HepG2 (cell line): ENCODE measurements at regions not wholly inside any gene's neighbourhood (a gene's known extent, or its start where the extent isn't known, plus 50 kb on each side); places are given as distances from the start of the nearest gene placed in this dataset.

Source experiments
- ATAC-seq: fragments of 200-7000 bp; cut with Tn5 transposase; 3 replicates; pipeline ENCODE4 v1.9.1; 2020; ENCODE audit warnings: mild to moderate bottlenecking, moderate library complexity
- BruUV-seq: library from RNA; stranded (reverse); fragments of 400-500 nt; replicated peaks from 2 replicates; lab custom pipeline; 2021; lab: Mats Ljungman, UMichigan
- CTCF ChIA-PET: fragments of 300-600 bp; formaldehyde crosslinking; extraction: SDS; loops from one replicate; lab custom pipeline; 2021; ENCODE audit warnings: low total read pairs, inconsistent platforms, low intra/inter-chr PET ratio; lab: Yijun Ruan, JAX
- POLR2A ChIA-PET: fragments of 350-600 bp; sonication (Branson Sonifier 250); formaldehyde crosslinking; loops from one replicate; lab custom pipeline; 2020; ENCODE audit warnings: antibody characterized with exemption, inconsistent platforms; lab: Yijun Ruan, JAX
- DNase-seq: peaks from one replicate; pipeline ENCODE4 v3.0.0-alpha.2; 2015; ENCODE audit warnings: low spot score
- FAIRE-seq: peaks from 3 replicates; lab custom pipeline; 2011; peaks lifted over from hg19 to GRCh38; lab: Jason Lieb, UNC
- H2AFZ ChIP-seq: one replicate; pipeline ENCODE4 v1.6.1; 2011; ENCODE audit warnings: low read length, inconsistent platforms
- H3K27ac ChIP-seq: fragments of 300-600 bp; 3 replicates; pipeline ENCODE4 v1.8.0; 2011; ENCODE audit warnings: mixed run types, mild to moderate bottlenecking, mixed read lengths, low read length, inconsistent platforms; ENCODE audit not compliant: insufficient read depth; ENCODE audit errors: extremely low read length
- H3K27me3 ChIP-seq, 2 experiments: fragments of 200-600 bp in 1 of 2; 2 replicates in 1 of 2; 3 replicates in 1 of 2; pipeline versions ENCODE4 v1.6.0 to v1.8.0; 2011; ENCODE audit warnings: low read length in 2 of 2, mild to moderate bottlenecking in 2 of 2, moderate library complexity in 2 of 2, inconsistent platforms in 1 of 2; ENCODE audit not compliant: insufficient read depth in 2 of 2, control insufficient read depth in 1 of 2
- H3K36me3 ChIP-seq, 2 experiments: fragments of 200-600 bp in 1 of 2; replicated peaks in 1 of 2; 2 replicates in 1 of 2; 3 replicates in 1 of 2; pipeline versions ENCODE4 v1.5.1 to v1.8.0; 2011; ENCODE audit warnings: low read length in 2 of 2, inconsistent platforms in 1 of 2; ENCODE audit not compliant: insufficient read depth in 2 of 2, control insufficient read depth in 1 of 2
- H3K4me1 ChIP-seq: 2 replicates; pipeline ENCODE4 v1.5.1; 2012; ENCODE audit warnings: low read length, inconsistent platforms; ENCODE audit not compliant: insufficient read depth
- H3K4me2 ChIP-seq: 2 replicates; pipeline ENCODE4 v1.6.0; 2011; ENCODE audit warnings: low read depth, low read length, inconsistent platforms
- H3K4me3 ChIP-seq, 3 experiments: fragments of 200-600 bp in 1 of 3; sonication (generic), shearing (Covaris generic) in 1 of 3; replicated peaks in 1 of 3; 2 replicates each; pipeline ENCODE4 v1.5.1; 2011 to 2016; ENCODE audit warnings: low read length in 3 of 3, inconsistent platforms in 2 of 3, low read depth in 2 of 3, mild to moderate bottlenecking in 2 of 3, control low read depth in 1 of 3, mixed read lengths in 1 of 3; ENCODE audit not compliant: insufficient read depth in 1 of 3
- H3K79me2 ChIP-seq: one replicate; pipeline ENCODE4 v1.6.1; 2011; ENCODE audit warnings: low read length, inconsistent platforms; ENCODE audit not compliant: insufficient read depth
- H3K9ac ChIP-seq: 2 replicates; pipeline ENCODE4 v1.6.0; 2011; ENCODE audit warnings: mild to moderate bottlenecking, low read depth, low read length, inconsistent platforms; ENCODE audit not compliant: insufficient read depth
- H3K9me3 ChIP-seq: 2 replicates; pipeline ENCODE4 v1.5.1; 2012; ENCODE audit warnings: mild to moderate bottlenecking, low read length
- H4K20me1 ChIP-seq: 2 replicates; pipeline ENCODE4 v1.6.0; 2011; ENCODE audit warnings: inconsistent platforms, mild to moderate bottlenecking, low read length, moderate library complexity; ENCODE audit not compliant: insufficient read depth
- CSRNP2 ChIP-seq: sonication (generic); formaldehyde crosslinking; conservative IDR thresholded peaks from 2 replicates; pipeline ENCODE4 v1.8.0; 2022; ENCODE audit warnings: low read depth, missing genetic modification reagents
- HMGXB4 ChIP-seq, 2 experiments: sonication (generic) in 1 of 2; formaldehyde crosslinking in 1 of 2; IDR thresholded peaks; 2 replicates each; pipeline versions ENCODE4 v1.4.0 to v1.6.1; 2018 to 2020; ENCODE audit warnings: missing genetic modification reagents in 2 of 2, borderline replicate concordance in 1 of 2, low read depth in 1 of 2, mild to moderate bottlenecking in 1 of 2, missing biosample characterization in 1 of 2
- LRRFIP1 ChIP-seq: sonication (generic); formaldehyde crosslinking; conservative IDR thresholded peaks from 2 replicates; pipeline ENCODE4 v1.4.0; 2020; ENCODE audit warnings: missing genetic modification reagents
- RARA ChIP-seq: IDR thresholded peaks from 2 replicates; pipeline ENCODE4 v1.6.1; 2016; ENCODE audit warnings: missing genetic modification reagents, missing compliant biosample characterization
- TFDP1 ChIP-seq: IDR thresholded peaks from 2 replicates; pipeline ENCODE4 v1.6.1; 2016; ENCODE audit warnings: missing compliant biosample characterization, missing genetic modification reagents, borderline replicate concordance
- TRIM24 ChIP-seq: sonication (generic); formaldehyde crosslinking; IDR thresholded peaks from 2 replicates; pipeline ENCODE4 v1.8.0; 2022; ENCODE audit warnings: mild to moderate bottlenecking, missing genetic modification reagents
- ZNF562 ChIP-seq: sonication (generic); formaldehyde crosslinking; IDR thresholded peaks from 2 replicates; pipeline ENCODE4 v1.8.0; 2022; ENCODE audit warnings: missing genetic modification reagents, borderline replicate concordance
- ZNF737 ChIP-seq: sonication (generic); formaldehyde crosslinking; IDR thresholded peaks from 2 replicates; pipeline ENCODE4 v1.5.0; 2020; ENCODE audit warnings: missing genetic modification reagents, mild to moderate bottlenecking, borderline replicate concordance
- ZNF800 ChIP-seq: sonication (generic); formaldehyde crosslinking; IDR thresholded peaks from 2 replicates; pipeline ENCODE4 v1.4.0; 2020; ENCODE audit warnings: missing genetic modification reagents
- WGBS: methylation state at CpG from one replicate; pipeline ENCODE4 v1.1.6; 2017; ENCODE audit warnings: low lambda C conversion rate; 5-methylcytosine and 5-hydroxymethylcytosine counted together
- in situ Hi-C: cut with HindIII; loops from 2 replicates; pipeline ENCODE4 v1.10.0; 2017; ENCODE audit warnings: low pct_unique_long_range_greater_than_20kb; ENCODE audit not compliant: extremely low pct_ligation_motif_present
- intact Hi-C: fragments of 100-400 bp; cut with micrococcal nuclease; formaldehyde crosslinking; loops from one replicate; pipeline ENCODE4 v1.10.0; 2022; ENCODE audit not compliant: unreplicated experiment

GRCh38 chr3:152040319-152040718 is 166.9 kb downstream of the SUCNR1 start:
- no TSS peak for BruUV-seq
- DNase-seq = no peak
- no peak for FAIRE-seq
- Histone ChIP-seq H3K27ac (no peak overlapping the region), H2AFZ (no peak overlapping the region), H3K79me2 (no peaks in the 10 kb centered on the region), H3K9me3 (peaks cover 7% of the 10 kb centered on the region; the same call in 1 of the 2 replicates), H3K9ac (no peak overlapping the region), H4K20me1 (no peaks in the 10 kb centered on the region), H3K27me3 (no peaks in the 10 kb centered on the region), H3K4me2 (no peak overlapping the region), H3K4me3 (no peak overlapping the region), H3K4me1 (no peaks in the 10 kb centered on the region), H3K36me3 (no peaks in the 10 kb centered on the region)
- ChIA-PET POLR2A (no interaction called here), CTCF (no interaction called here)
- in situ Hi-C loops (no loop called here), intact Hi-C loops (no loop called here)
- 0% methylated on average over 1 of the region's 1 CpG for WGBS
- ATAC-seq = no peak
- TF ChIP-seq ZNF562 (no peak), TRIM24 (CRISPR knock-in tag) (no peak)

- FAIRE-seq (no peak), DNase-seq (no peak), ATAC-seq (no peak)
- 2% methylated on average over 3 of the region's 3 CpGs for WGBS
- Histone ChIP-seq H4K20me1 (no peaks in the 10 kb centered on the region), H3K27ac (no peak overlapping the region), H3K4me3 (no peak overlapping the region), H3K4me1 (no peaks in the 10 kb centered on the region), H3K4me2 (no peak overlapping the region), H3K36me3 (no peaks in the 10 kb centered on the region), H3K79me2 (no peaks in the 10 kb centered on the region), H3K9me3 (no peaks in the 10 kb centered on the region), H2AFZ (no peak overlapping the region), H3K27me3 (no peaks in the 10 kb centered on the region), H3K9ac (no peak overlapping the region)
- intact Hi-C loops = no loop called here
- POLR2A ChIA-PET = no interaction called here
- CTCF ChIA-PET = no interaction called here
- in situ Hi-C loops = no loop called here
- no TSS peak for BruUV-seq
- TF ChIP-seq RARA (CRISPR knock-in tag) (no peak), ZNF737 (CRISPR knock-in tag) (no peak), HMGXB4 (CRISPR knock-in tag; IDR thresholded peaks at IDR 0.05; ENCODE audit: borderline replicate concordance in 1 of 2, low read depth in 1 of 2) (no peak), TFDP1 (CRISPR knock-in tag) (no peak), ZNF800 (CRISPR knock-in tag) (no peak), LRRFIP1 (CRISPR knock-in tag) (no peak), CSRNP2 (no peak)
These were observed 170.2 kb downstream of the SUCNR1 start for GRCh38 chr3:152043620-152044019.
